WI38 (cell line): ENCODE measurements at regions not wholly inside any gene's neighbourhood (a gene's known extent, or its start where the extent isn't known, plus 50 kb on each side); places are given as distances from the start of the nearest gene placed in this dataset.

Experiments used
- H3K4me3 ChIP-seq: 2 replicates; pipeline ENCODE4 v1.5.1; 2011; ENCODE audit warnings: low read depth, mild to moderate bottlenecking, control low read depth, low read length
- TF ChIP-seq, protein P1 (sequence below): IDR thresholded peaks from 2 replicates; pipeline ENCODE4 v1.5.1; 2012; ENCODE audit warnings: low read depth, mild to moderate bottlenecking, control low read depth, low read length

DNA sequence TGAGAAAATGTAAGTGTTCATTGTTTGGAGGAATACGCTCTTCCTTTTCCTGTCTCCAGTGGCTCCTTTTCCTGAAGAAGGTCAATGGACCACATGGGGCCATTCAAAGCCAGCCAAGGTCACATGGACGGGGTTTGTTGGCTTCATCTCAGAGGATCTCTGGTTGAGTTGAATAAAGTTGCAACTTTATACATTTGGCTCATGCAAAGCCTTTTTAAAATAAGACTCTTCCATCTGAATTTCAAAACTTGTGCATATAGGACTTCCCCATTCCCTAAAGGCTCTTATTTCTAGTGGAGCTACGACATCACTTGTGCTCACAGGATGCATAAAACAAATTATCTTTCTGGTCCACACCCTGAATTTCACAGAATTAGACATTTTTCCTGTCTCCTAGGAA is 235.5 kb downstream of the CMPK2 start:
- TF ChIP-seq, protein P1, sequence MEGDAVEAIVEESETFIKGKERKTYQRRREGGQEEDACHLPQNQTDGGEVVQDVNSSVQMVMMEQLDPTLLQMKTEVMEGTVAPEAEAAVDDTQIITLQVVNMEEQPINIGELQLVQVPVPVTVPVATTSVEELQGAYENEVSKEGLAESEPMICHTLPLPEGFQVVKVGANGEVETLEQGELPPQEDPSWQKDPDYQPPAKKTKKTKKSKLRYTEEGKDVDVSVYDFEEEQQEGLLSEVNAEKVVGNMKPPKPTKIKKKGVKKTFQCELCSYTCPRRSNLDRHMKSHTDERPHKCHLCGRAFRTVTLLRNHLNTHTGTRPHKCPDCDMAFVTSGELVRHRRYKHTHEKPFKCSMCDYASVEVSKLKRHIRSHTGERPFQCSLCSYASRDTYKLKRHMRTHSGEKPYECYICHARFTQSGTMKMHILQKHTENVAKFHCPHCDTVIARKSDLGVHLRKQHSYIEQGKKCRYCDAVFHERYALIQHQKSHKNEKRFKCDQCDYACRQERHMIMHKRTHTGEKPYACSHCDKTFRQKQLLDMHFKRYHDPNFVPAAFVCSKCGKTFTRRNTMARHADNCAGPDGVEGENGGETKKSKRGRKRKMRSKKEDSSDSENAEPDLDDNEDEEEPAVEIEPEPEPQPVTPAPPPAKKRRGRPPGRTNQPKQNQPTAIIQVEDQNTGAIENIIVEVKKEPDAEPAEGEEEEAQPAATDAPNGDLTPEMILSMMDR: no peak
- H3K4me3 ChIP-seq: no peak overlapping the region

DNA sequence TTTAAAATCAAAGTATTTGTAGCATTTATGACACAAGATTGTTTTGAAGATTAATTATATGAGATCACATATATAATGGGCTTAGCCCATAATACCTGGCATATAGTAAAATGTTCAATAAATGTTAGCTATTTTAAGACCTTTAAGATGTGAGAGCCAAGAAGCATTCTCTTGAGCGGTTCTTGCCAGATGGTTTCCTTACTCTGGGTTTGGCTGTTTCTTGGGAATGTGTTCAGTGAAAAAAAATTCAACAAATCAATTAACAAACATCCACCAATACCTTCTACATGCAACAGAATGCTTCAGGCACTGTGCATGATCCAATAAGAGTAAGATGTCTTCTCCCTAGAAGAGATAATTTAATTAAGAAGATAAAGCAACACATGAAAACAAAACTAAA is 230.4 kb downstream of the CMPK2 start:
- TF ChIP-seq, protein P1: no peak
- H3K4me3 ChIP-seq: no peak overlapping the region

DNA sequence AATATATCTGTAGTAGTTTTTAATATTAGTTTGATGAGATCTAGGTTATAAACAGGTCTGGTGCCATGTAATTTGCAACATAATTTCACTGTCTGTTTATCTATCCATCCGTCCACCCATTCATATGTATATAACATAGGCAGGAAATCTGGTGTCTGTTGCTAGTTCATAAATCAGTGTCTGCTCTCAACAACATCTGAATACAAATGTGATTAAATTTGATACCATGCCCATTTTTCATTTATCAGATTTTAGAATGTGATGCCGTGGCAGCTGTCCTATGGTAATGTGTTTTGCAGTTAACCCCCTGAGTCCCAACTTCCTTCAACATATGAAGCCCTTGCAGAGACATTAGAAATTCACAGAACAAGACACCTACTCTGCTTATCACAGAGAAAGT is 228.4 kb downstream of the CMPK2 start:
- TF ChIP-seq, protein P1: no peak

DNA sequence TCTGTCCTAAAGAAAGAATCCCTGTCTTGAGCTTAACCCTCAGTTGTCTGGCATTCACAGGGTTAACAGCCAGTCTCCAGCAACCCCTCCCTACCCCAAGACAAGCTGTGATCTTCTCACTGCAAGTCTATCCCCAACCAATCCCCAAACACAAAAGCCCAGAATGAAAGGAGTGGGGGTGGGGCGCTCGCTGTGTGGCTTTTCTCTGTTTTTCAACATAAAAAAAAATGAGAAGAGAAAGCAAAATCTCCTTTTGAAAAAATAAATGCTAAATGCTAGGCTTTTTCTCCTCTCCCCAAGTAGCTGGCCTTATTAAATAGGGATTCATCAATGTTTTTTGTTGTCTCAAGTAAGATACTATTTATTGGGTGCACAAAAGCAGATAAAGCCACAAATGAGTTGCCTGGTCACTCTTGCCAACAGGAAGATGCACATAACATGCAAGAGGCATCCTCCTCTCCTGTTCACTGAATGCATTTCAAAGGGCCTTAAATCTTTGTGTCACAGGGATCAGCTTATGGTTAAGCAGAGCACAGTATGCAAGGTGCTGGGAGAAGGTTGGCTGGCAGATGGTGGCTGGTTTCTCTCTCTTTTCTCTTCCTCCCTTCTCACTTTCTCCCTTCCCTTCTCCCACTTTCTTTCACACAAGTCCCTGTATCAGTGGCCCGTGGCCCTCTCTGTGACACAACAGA is 225.6 kb downstream of the CMPK2 start:
- H3K4me3 ChIP-seq: no peak overlapping the region
- TF ChIP-seq, protein P1: no peak

More for the DNA sequence above, 228.4 kb downstream of the CMPK2 start:
- no peak overlapping the region for H3K4me3 ChIP-seq

DNA sequence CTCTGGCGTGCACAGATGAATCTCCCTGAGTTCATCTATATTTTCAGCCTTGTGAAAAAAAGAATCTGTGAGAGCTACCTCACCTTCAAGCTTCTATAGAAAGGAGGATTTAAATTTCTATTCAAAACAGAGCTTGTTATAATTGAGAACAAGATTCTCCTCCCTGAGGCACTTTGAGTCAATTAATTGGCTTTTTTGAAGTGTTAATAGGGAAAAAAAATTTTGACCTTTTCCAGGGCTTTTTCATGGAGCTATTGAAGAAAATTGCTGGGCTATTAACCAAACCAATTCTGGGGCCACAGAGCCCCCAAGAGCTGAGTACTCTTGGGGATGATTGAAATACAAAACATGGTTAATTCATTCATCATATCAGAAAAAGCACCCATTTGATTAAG is 225.1 kb downstream of the CMPK2 start:
- H3K4me3 ChIP-seq: no peak overlapping the region
- TF ChIP-seq, protein P1: no peak

DNA sequence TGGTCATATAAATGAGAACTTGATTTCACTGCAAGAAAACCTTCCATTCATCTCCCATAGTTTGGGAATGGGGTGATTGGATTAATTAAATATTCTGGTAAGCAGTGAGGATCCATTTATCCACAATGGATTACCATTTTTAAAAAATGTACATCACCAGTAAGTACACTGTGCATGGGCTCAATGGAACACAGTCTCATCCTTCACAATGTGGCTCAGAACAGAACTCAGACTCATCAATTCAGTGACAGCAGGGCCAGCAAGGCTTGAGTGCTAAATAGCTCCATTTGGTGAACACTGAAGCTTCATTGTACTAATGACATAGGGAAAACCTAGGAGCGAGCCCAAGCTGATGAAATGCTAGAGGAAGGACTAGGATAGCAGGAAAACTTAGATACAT is 223.8 kb downstream of the CMPK2 start:
- TF ChIP-seq, protein P1: no peak
- no peak overlapping the region for H3K4me3 ChIP-seq

DNA sequence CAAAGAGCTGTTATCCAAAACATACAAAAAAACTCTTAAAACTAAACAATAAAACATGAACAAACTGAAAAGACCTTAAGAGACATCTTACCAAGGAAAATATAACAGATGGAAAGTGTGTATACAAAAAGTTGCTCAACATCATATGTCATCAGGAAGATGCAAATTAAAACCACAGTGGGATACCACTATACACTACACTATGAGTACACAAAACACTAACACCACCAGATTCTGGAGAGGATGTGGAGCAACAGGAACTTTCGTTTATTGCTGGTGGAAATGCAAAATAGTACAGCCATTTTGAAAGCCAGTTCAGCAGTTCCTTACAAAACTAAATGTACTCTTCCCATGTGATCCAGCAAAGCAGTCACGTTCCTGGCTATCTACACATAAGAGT is 221.4 kb downstream of the CMPK2 start:
- no peak overlapping the region for H3K4me3 ChIP-seq
- TF ChIP-seq, protein P1: no peak
